ENCODE measurements at regions not wholly inside any gene's neighbourhood (a gene's known extent, or its start where the extent isn't known, plus 50 kb on each side); places are given as distances from the start of the nearest gene placed in this dataset.
"Not testable (repeated sequence)": the region's sequence is repeated elsewhere in the genome, so short reads cannot be mapped to it uniquely, and the experiment has no call there.

DNA sequence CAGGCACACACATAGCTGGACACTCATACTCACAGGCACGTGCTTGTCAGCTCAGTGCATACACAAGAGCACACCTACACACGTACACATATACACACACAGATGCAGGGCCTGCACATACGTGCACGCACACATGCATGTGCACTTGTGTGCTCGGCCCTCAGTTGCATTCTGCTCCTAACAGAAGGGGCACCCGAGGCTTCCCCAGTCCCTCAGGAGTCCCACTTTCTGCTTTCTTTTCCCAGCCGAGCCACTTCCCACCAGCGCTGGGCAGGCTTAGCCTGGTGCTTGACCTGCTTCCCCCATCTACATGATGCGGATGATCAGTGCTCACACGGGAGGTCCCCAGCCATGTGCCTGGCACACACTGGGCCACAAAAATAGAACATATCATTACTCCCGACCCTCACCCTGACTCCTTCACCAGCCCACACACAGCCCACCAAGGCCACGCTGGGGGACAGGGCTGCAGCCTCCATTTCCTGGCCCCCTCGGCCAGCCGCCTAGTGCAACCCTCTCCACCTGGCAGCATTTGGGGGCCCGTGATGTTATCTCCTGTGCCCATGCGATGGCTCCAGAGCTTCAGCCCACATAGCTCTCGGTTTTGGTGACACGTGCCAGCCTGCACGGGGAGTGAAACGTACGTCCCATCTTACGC, 125.2 kb upstream of the SPACA7 start:
- no peak for ATAC-seq
- intact Hi-C loops (cut with micrococcal nuclease) = no loop called here
- DNase-seq = no peak

DNA sequence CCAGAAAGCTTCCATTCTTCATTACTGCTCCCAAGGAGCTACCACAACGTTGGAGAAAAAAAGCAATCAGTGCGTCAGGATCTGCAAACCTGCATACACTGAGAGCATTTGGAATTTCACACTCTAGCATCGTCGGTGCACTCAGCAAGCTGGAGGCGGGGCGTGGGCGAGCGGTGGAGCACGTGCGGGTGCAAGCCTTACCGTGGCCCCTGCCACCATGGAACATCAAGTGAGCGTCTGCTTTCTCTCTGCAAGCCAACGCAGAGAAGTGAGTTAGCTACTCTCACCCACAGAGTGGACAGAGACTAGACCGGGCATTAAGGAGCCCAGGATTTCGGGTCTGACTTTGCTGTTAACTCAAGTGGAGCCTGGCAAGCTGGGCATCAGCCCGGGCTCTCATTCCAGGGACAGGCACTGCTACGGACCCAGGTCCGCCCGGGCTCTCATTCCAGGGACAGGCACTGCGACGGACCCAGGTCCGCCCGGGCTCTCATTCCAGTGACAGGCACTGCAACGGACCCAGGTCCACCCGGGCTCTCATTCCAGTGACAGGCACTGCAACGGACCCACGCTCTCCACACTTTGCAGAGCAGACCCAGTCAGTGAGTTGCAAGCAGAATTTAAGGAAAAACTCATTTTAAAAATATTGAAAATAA, 124.1 kb upstream of the SPACA7 start:
- DNase-seq = no peak
- intact Hi-C loops (cut with micrococcal nuclease) = no loop called here
- ATAC-seq = no peak

- intact Hi-C loops (cut with micrococcal nuclease) = no loop called here
- no peak for ATAC-seq
- DNase-seq = no peak
Observed at GRCh38 chr13:112252804-112253590, 123.2 kb upstream of the SPACA7 start.

GRCh38 chr13:112253631-112254030, 122.5 kb upstream of the SPACA7 start:
- intact Hi-C loops (cut with micrococcal nuclease) = no loop called here
- no peak for DNase-seq
- no peak for ATAC-seq

DNA sequence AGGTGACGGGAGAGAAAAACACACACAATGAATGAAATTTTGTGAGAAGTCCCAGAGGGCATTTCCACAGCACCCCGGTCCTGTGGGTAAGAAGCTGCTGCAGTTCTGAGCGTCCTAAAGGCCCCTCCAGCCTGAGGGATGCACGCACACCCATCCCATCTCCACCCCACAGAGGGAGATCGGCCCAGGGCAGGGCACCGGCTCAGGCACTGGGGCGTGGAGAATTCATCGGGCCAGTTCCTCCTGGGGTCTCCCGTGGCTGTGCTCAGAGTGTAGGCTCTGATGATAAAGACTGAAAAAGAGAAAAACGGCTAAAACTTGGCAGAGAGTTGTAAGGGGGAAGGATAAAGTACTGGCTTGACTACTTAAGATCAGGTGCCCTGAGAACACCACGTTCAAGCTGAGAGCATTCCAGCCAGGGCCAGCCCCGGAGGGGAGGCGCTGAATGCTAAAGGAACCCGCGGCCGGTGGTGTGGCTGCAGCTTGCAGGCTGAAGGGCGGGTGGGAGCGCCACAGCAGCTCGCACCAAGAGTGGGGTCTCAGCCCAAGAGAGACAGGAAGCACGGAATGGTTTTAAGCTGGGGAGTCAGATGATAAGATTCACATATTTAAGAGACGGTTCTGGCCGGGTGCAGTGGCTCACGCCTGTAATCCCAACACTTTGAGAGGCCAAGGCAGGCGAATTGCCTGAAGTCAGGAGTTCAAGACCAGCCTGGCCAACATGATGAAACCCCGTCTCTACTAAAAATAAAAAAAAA, 121.9 kb upstream of the SPACA7 start:
- no peak for DNase-seq
- intact Hi-C loops (cut with micrococcal nuclease) = no loop called here
- no peak for ATAC-seq

DNA sequence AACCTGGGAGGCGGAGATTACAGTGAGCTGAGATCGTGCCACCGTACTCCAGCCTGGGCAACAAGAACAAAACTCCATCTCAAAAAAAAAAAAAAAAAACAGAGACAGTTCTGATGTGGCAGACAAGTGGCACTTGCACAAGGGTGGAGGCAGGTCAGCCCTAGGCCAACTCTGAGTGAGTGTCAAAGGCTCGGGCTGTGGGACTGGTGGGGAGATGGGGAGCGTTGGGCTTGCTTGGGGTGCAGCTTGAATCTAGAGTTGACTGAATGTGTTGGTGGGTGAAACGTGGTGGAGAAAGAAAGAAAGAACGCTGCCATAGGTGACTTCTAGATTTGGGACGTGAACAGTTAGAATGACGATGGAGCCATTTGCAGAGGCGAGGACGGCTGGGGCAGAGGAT, 121.3 kb upstream of the SPACA7 start:
- no peak for DNase-seq
- intact Hi-C loops (cut with micrococcal nuclease) = no loop called here
- no peak for ATAC-seq

DNA sequence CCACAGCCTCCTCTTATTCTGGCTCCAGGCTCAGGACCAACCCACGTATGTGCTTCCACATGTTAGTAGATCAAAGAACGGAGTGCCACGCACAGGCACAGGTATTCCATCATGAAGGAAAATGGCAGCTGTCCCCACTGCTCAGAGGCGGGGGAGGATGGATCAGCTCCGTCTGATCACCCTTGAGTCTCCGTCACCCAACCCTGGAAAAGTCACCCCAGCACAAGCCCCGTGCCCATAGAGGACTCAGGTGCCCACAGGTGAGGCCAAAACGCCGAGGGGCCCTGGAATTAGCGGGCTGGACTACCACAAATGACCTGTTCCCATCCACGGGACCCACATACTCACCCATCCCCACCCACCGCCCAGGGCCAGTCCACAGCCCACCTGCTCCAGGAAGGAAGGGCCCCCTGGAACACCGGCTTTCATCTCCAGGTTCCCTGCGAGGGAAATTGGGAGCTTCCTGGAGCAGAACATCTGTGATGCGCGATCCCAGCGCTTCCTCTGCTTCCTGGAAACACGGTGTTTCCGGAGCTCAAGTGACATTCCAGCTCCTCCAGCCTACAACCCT, 120.5 kb upstream of the SPACA7 start:
- ATAC-seq (no peak), DNase-seq (no peak)
- intact Hi-C loops (cut with micrococcal nuclease) = no loop called here

GRCh38 chr13:112256716-112257494, 119.2 kb upstream of the SPACA7 start:
- intact Hi-C loops (cut with micrococcal nuclease) = no loop called here
- no peak for DNase-seq
- ATAC-seq = no peak

GRCh38 chr13:112259511-112259910, 116.6 kb upstream of the SPACA7 start:
- ATAC-seq = no peak
- intact Hi-C loops (cut with micrococcal nuclease) = no loop called here
- no peak for DNase-seq

DNA sequence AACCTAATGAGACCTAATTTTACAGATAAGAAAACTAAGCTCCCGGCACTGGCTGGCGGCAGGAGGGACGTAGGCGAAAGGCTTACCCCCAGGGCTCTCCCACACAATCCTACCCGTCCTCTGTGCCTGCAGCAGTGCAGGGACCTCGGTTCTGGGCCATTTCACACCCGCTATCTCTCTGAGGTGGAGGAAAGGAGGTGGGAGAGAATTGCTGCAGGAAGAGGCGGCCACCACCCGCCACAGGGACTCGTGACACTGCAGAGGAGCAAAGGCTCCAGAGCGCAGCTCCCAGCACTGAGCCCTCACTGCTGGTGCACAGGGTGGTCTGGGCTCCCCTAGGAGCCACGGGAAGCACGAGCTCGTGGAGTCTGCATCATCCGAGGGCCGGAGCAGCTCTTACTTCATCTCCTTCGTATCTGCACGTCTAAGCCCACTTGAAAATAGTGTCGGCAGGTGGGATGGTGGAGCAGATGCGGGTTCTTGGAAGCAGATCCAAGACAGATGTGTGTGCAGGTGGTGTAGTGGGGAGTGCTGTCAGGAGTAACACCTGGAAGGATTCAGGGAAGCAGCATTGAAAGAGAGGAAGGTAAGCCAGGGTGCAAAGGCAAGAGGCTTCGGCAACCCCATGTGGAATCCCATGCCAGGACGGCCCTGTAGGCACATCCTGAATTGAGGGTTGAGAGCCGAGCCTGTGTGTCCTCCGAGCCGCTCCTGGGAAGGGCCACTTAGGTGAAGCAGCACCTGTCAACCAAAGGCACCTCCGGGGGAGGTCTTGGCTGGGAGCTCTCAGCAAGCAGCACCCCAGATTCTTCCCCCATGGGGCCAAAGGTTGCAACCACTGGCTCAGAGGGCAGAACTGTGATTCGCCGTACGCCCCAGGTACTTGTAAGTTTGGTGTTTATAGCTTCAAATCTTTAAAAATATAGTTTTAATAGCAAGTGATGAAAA, 115.8 kb upstream of the SPACA7 start:
- ATAC-seq (no peak), DNase-seq (no peak)
- intact Hi-C loops (cut with micrococcal nuclease) = no loop called here

GRCh38 chr13:112261924-112262323, 114.2 kb upstream of the SPACA7 start:
- ATAC-seq = no peak
- intact Hi-C loops (cut with micrococcal nuclease) = no loop called here

GRCh38 chr13:112263152-112263551, 113.0 kb upstream of the SPACA7 start:
- intact Hi-C loops (cut with micrococcal nuclease) = no loop called here
- DNase-seq = no peak
- ATAC-seq = no peak

More at GRCh38 chr13:112261924-112262323, 114.2 kb upstream of the SPACA7 start:
- DNase-seq = no peak

DNA sequence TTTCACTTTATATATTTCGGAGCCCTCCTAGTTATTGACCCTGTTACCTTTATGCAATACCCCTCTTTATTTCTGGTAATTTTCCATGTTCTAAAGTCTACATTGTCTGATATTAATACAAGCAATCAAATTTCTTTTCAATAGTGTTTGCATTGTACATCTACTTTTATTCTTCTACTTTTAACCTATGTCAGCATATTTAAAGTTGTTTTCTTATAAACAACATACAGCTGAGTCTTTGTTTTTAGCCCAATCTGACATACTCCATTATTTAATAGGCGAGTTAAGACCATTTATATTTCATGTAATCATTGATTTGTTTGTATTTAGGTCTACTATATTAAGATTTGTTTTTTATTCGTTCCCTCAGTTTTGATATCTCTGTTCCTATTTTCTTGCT, 108.5 kb upstream of the SPACA7 start:
- ATAC-seq (no peak), DNase-seq (no peak)
- intact Hi-C loops (cut with micrococcal nuclease) = no loop called here

DNA sequence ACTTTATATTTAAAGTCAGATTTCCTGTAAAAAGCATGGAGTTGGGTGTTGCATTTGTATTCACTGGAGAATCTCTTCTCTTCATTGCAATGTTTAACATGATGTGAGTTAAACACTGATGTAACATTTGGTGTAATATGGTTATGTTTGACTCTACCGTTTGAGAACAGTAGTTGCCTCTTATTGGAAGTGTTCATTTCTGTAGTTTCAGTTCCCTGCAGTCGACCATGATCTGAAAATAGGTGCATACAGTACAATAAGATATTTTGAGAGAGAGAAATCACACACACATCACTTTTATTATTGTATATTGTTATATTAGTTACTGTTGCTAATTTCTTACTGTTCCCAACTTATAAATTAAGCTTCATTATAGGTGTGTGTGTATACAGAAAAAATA, 105.2 kb upstream of the SPACA7 start:
- ATAC-seq (no peak), DNase-seq (no peak)
- intact Hi-C loops (cut with micrococcal nuclease) = no loop called here

DNA sequence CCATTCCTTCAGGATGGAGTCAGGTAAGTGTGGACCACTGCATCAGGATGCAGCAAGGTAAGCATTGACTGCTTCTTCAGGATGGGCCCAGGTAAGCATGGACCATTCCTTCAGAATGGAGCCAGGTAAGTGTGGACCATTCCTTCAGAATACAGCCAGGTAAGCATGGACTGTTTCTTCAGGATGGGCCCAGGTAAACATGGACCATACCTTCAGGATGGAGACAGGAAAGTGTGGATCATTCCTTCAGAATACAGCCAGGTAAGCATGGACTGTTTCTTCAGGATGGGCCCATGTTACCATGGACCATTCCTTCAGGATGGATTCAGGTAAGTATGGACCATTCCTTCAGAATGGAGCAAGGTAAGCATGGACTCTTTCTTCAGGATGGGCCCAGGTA, 89.4 kb upstream of the SPACA7 start:
- intact Hi-C loops (cut with micrococcal nuclease); DNase-seq; ATAC-seq: not testable (repeated sequence)

DNA sequence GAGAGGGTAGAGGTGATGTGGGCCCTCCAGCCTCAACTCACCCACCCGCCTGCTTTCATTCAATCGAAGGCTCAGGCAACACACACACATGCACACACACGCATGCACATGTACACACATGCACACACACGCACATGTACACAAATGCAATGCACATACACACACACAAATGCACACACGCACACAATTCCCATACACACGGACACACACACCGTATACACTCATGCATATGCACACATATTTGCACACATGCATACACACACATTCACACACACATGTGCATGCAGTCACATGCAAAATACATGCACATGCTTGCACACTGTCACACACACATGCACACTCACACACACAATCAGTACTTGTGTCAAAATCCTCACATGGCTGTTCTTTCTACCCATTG, 55.9 kb upstream of the SPACA7 start:
- DNase-seq = no peak
- no peak for ATAC-seq
- intact Hi-C loops (cut with micrococcal nuclease) = no loop called here

DNA sequence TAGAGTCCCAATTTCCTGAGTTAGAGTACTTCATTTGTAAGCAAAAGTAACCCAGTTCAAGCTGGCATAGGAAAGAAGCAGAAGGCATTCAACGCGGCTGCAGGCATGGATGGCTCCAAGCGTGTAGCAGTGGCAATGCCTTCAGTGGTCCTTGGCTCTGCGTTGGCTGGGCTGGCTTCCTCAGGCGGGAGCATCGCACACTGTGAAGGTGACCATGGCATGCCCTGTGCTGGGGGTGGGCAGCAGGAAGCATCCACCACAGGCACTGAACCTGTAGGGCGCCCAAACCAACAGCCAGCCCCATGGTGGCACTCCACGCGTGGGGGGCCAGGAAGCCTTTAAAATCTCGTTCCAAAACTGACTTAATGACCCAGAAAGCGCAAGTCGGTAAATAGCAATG, 53.6 kb upstream of the SPACA7 start:
- ATAC-seq (no peak), DNase-seq (no peak)
- intact Hi-C loops (cut with micrococcal nuclease) = no loop called here

GRCh38 chr13:112324116-112324515, 52.0 kb upstream of the SPACA7 start:
- no peak for DNase-seq
- ATAC-seq = no peak
- intact Hi-C loops (cut with micrococcal nuclease) = no loop called here

Data from left ventricle myocardium superior (tissue), 1 donor.